ENCODE measurements at regions not wholly inside any gene's neighbourhood (a gene's known extent, or its start where the extent isn't known, plus 50 kb on each side); places are given as distances from the start of the nearest gene placed in this dataset.

- no peak overlapping the region for H3K4me3 ChIP-seq (ENCODE audit: low read depth, low read length)
- H4K91ac ChIP-seq (ENCODE audit: low read depth, low read length) = no peak overlapping the region
- no peak overlapping the region for H2AK5ac ChIP-seq (ENCODE audit: low read length)
- H3K9ac ChIP-seq (ENCODE audit: low read length) = no peak overlapping the region
- no peak overlapping the region for H3K4me2 ChIP-seq (ENCODE audit: low read length)
- H3K18ac ChIP-seq (ENCODE audit: low read length) = no peak overlapping the region
- H3K23ac ChIP-seq (ENCODE audit: low read length) = no peak overlapping the region
- no peaks in the 10 kb centered on the region for H3K4me1 ChIP-seq (ENCODE audit: control insufficient read depth in 1 of 2, insufficient read depth in 2 of 2, low read length in 2 of 2)
- H3K79me2 ChIP-seq (ENCODE audit: control insufficient read depth, insufficient read depth, low read length, poor library complexity) = no peaks in the 10 kb centered on the region
- H3K14ac ChIP-seq (ENCODE audit: low read length) = no peak overlapping the region
- no peak for DNase-seq
- H3K9me3 ChIP-seq (ENCODE audit: insufficient read depth, low read depth, low read length) = no peaks in the 10 kb centered on the region
- no CpG with 5 or more reads among the region's 1 CpG for WGBS (ENCODE audit: extremely low coverage, insufficient coverage, insufficient read length)
- H3K4ac ChIP-seq (ENCODE audit: low read depth, low read length) = no peak overlapping the region
- H3K27ac ChIP-seq (ENCODE audit: low read depth, low read length) = no peak overlapping the region
- no peak overlapping the region for H4K8ac ChIP-seq (ENCODE audit: low read depth, low read length)
- H2BK5ac ChIP-seq (ENCODE audit: low read depth, low read length, poor library complexity) = no peak overlapping the region
- no peaks in the 10 kb centered on the region for H3K27me3 ChIP-seq (ENCODE audit: insufficient read depth, low read length)
- no peak overlapping the region for H2BK12ac ChIP-seq (ENCODE audit: low read length)
- no peaks in the 10 kb centered on the region for H3K79me1 ChIP-seq (ENCODE audit: low read length)
- no peaks in the 10 kb centered on the region for H3K36me3 ChIP-seq (ENCODE audit: control insufficient read depth in 1 of 2, insufficient read depth in 2 of 2, low read length in 2 of 2)
- H2BK120ac ChIP-seq (ENCODE audit: insufficient read depth, low read length, poor library complexity) = no peak overlapping the region
- H4K12ac ChIP-seq (ENCODE audit: low read depth, low read length) = no peak overlapping the region
- no peak overlapping the region for H2AFZ ChIP-seq (ENCODE audit: insufficient read depth, low read length, poor library complexity)
These were observed 442.5 kb upstream of the PKDCC start for GRCh38 chr2:41605311-41605710.

GRCh38 chr2:41605914-41606313 lies 441.9 kb upstream of the PKDCC start:
- H3K36me3 ChIP-seq (ENCODE audit: control insufficient read depth in 1 of 2, insufficient read depth in 2 of 2, low read length in 2 of 2) = no peaks in the 10 kb centered on the region
- no peak overlapping the region for H3K27ac ChIP-seq (ENCODE audit: low read depth, low read length)
- no peak overlapping the region for H4K12ac ChIP-seq (ENCODE audit: low read depth, low read length)
- no peak overlapping the region for H2BK5ac ChIP-seq (ENCODE audit: low read depth, low read length, poor library complexity)
- no peak overlapping the region for H3K9ac ChIP-seq (ENCODE audit: low read length)
- H3K27me3 ChIP-seq (ENCODE audit: insufficient read depth, low read length) = no peaks in the 10 kb centered on the region
- no peaks in the 10 kb centered on the region for H3K9me3 ChIP-seq (ENCODE audit: insufficient read depth, low read depth, low read length)
- H3K23ac ChIP-seq (ENCODE audit: low read length) = no peak overlapping the region
- H3K4me3 ChIP-seq (ENCODE audit: low read depth, low read length) = no peak overlapping the region
- no peaks in the 10 kb centered on the region for H3K4me1 ChIP-seq (ENCODE audit: control insufficient read depth in 1 of 2, insufficient read depth in 2 of 2, low read length in 2 of 2)
- no peak overlapping the region for H2AFZ ChIP-seq (ENCODE audit: insufficient read depth, low read length, poor library complexity)
- no peak overlapping the region for H3K4me2 ChIP-seq (ENCODE audit: low read length)
- no peak overlapping the region for H3K18ac ChIP-seq (ENCODE audit: low read length)
- H2BK12ac ChIP-seq (ENCODE audit: low read length) = no peak overlapping the region
- no peaks in the 10 kb centered on the region for H3K79me2 ChIP-seq (ENCODE audit: control insufficient read depth, insufficient read depth, low read length, poor library complexity)
- H4K91ac ChIP-seq (ENCODE audit: low read depth, low read length) = no peak overlapping the region
- no peak overlapping the region for H3K14ac ChIP-seq (ENCODE audit: low read length)
- no peak overlapping the region for H2AK5ac ChIP-seq (ENCODE audit: low read length)
- H3K79me1 ChIP-seq (ENCODE audit: low read length) = no peaks in the 10 kb centered on the region
- no peak overlapping the region for H3K4ac ChIP-seq (ENCODE audit: low read depth, low read length)
- no peak for DNase-seq
- no peak overlapping the region for H2BK120ac ChIP-seq (ENCODE audit: insufficient read depth, low read length, poor library complexity)
- no peak overlapping the region for H4K8ac ChIP-seq (ENCODE audit: low read depth, low read length)

- Histone ChIP-seq H2AK5ac (ENCODE audit: low read length) (no peak overlapping the region), H4K91ac (ENCODE audit: low read depth, low read length) (no peak overlapping the region), H3K4me1 (ENCODE audit: control insufficient read depth in 1 of 2, insufficient read depth in 2 of 2, low read length in 2 of 2) (no peaks in the 10 kb centered on the region), H3K27ac (ENCODE audit: low read depth, low read length) (no peak overlapping the region), H3K18ac (ENCODE audit: low read length) (no peak overlapping the region), H3K9me3 (ENCODE audit: insufficient read depth, low read depth, low read length) (no peaks in the 10 kb centered on the region), H2AFZ (ENCODE audit: insufficient read depth, low read length, poor library complexity) (no peak overlapping the region), H3K36me3 (ENCODE audit: control insufficient read depth in 1 of 2, insufficient read depth in 2 of 2, low read length in 2 of 2) (no peaks in the 10 kb centered on the region), H3K4me2 (ENCODE audit: low read length) (no peak overlapping the region), H3K79me1 (ENCODE audit: low read length) (no peaks in the 10 kb centered on the region), H2BK5ac (ENCODE audit: low read depth, low read length, poor library complexity) (no peak overlapping the region), H3K79me2 (ENCODE audit: control insufficient read depth, insufficient read depth, low read length, poor library complexity) (no peaks in the 10 kb centered on the region), H3K4me3 (ENCODE audit: low read depth, low read length) (no peak overlapping the region), H3K9ac (ENCODE audit: low read length) (no peak overlapping the region), H3K4ac (ENCODE audit: low read depth, low read length) (no peak overlapping the region), H3K23ac (ENCODE audit: low read length) (no peak overlapping the region), H3K27me3 (ENCODE audit: insufficient read depth, low read length) (no peaks in the 10 kb centered on the region), H4K12ac (ENCODE audit: low read depth, low read length) (no peak overlapping the region), H3K14ac (ENCODE audit: low read length) (no peak overlapping the region), H2BK120ac (ENCODE audit: insufficient read depth, low read length, poor library complexity) (no peak overlapping the region), H2BK12ac (ENCODE audit: low read length) (no peak overlapping the region), H4K8ac (ENCODE audit: low read depth, low read length) (no peak overlapping the region)
- WGBS (ENCODE audit: extremely low coverage, insufficient coverage, insufficient read length) = no CpG with 5 or more reads among the region's 6 CpGs
- peak in 1 of 2 donors; percentile 12 for DNase-seq
These were observed 437.2 kb upstream of the PKDCC start for GRCh38 chr2:41610501-41611190.

- H3K4me3 ChIP-seq (ENCODE audit: low read depth, low read length) = no peak overlapping the region
- no peak overlapping the region for H2BK12ac ChIP-seq (ENCODE audit: low read length)
- H3K79me2 ChIP-seq (ENCODE audit: control insufficient read depth, insufficient read depth, low read length, poor library complexity) = no peaks in the 10 kb centered on the region
- no peak overlapping the region for H3K4ac ChIP-seq (ENCODE audit: low read depth, low read length)
- no peaks in the 10 kb centered on the region for H3K9me3 ChIP-seq (ENCODE audit: insufficient read depth, low read depth, low read length)
- H2AFZ ChIP-seq (ENCODE audit: insufficient read depth, low read length, poor library complexity) = no peak overlapping the region
- no peak overlapping the region for H3K4me2 ChIP-seq (ENCODE audit: low read length)
- DNase-seq = no peak
- no peak overlapping the region for H2BK5ac ChIP-seq (ENCODE audit: low read depth, low read length, poor library complexity)
- no peak overlapping the region for H2AK5ac ChIP-seq (ENCODE audit: low read length)
- no CpG with 5 or more reads among the region's 3 CpGs for WGBS (ENCODE audit: extremely low coverage, insufficient coverage, insufficient read length)
- no peaks in the 10 kb centered on the region for H3K27me3 ChIP-seq (ENCODE audit: insufficient read depth, low read length)
- H3K79me1 ChIP-seq (ENCODE audit: low read length) = no peaks in the 10 kb centered on the region
- H4K12ac ChIP-seq (ENCODE audit: low read depth, low read length) = no peak overlapping the region
- no peak overlapping the region for H4K91ac ChIP-seq (ENCODE audit: low read depth, low read length)
- no peak overlapping the region for H3K14ac ChIP-seq (ENCODE audit: low read length)
- no peak overlapping the region for H4K8ac ChIP-seq (ENCODE audit: low read depth, low read length)
- H3K4me1 ChIP-seq (ENCODE audit: control insufficient read depth in 1 of 2, insufficient read depth in 2 of 2, low read length in 2 of 2) = no peaks in the 10 kb centered on the region
- no peak overlapping the region for H2BK120ac ChIP-seq (ENCODE audit: insufficient read depth, low read length, poor library complexity)
- no peak overlapping the region for H3K27ac ChIP-seq (ENCODE audit: low read depth, low read length)
- no peak overlapping the region for H3K23ac ChIP-seq (ENCODE audit: low read length)
- no peaks in the 10 kb centered on the region for H3K36me3 ChIP-seq (ENCODE audit: control insufficient read depth in 1 of 2, insufficient read depth in 2 of 2, low read length in 2 of 2)
- no peak overlapping the region for H3K9ac ChIP-seq (ENCODE audit: low read length)
- no peak overlapping the region for H3K18ac ChIP-seq (ENCODE audit: low read length)
These were observed 429.1 kb upstream of the PKDCC start for GRCh38 chr2:41618754-41619153.

All from trophoblast cell (in vitro differentiated cells and primary cell).